Stimulated activated CD4-positive, alpha-beta T cell treated with anti-CD3 and anti-CD28 coated beads, Interleukin-12 subunit alpha, Interleukin-12 subunit beta, amount 100 ng/mL, for 24 hours (primary cell): ENCODE measurements at regions not wholly inside any gene's neighbourhood (a gene's known extent, or its start where the extent isn't known, plus 50 kb on each side); places are given as distances from the start of the nearest gene placed in this dataset.

ENCODE experiments used
- DNase-seq, 2 experiments: peaks; one replicate each; pipeline ENCODE4 v3.0.0-alpha.2; 2020; ENCODE audit warnings: low read depth in 2 of 2

DNA sequence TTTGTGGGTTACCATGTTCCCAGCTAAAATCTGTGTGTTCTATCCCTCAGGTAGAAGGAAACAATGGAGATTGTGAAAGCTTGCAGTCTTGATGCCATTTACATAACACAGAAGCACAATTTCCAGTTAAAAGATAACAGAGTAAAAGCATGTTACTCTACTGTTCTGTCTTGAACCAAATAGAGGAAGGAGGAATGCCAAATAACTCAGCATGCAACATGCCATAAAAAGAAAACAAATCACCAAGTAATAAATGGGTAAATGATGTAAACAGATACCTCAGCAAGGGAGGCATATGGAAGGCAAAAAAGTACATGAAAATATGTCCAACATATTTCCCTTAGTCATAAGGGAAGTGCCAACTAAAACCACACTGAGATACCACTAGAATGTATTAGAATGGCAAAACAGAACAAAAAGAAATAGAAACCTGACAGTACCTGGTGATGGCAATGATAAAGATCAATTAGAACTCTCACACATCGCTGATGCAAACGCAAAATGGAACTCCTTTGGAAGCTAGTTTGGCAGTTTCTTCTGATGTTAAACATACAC is 502.6 kb upstream of the HS3ST1 start:
- no peak for DNase-seq

DNA sequence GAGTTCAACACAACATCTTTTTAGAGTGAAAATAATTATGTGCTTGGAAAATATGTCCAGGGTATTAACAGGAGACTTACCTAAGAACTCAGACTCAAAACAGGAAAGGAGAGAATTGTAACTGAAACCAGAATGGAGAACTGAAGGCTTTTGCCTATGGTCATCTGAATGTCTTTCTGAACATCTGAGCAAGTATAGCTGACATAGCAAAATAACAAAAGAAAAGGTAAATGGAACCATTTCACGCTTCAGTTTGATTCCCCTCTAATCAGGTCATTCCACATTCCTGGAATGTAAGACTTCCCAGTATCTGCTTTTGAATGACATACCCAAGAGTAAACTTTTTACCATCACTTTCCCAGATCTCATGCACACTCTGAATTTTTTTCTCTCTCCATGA is 500.4 kb upstream of the HS3ST1 start:
- no peak for DNase-seq

DNA sequence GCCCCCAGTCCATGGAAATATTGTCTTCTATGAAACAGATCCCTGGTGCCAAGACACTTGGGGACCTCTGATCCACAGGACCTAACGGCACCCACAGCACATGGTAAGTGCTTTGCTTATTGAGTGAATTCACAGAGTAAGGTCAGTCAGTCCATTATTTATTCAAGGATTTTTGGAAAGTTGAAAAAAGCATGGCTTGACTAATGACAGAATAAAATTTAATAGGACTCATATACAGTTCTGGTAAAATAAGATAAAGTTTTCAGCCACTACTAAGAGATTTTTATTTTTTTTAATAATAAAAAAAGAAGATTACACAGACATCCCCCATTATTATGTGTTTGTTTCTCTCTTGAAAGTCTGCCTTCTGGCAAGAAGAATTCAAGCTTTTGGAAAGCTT is 490.6 kb upstream of the HS3ST1 start:
- DNase-seq = no peak

DNA sequence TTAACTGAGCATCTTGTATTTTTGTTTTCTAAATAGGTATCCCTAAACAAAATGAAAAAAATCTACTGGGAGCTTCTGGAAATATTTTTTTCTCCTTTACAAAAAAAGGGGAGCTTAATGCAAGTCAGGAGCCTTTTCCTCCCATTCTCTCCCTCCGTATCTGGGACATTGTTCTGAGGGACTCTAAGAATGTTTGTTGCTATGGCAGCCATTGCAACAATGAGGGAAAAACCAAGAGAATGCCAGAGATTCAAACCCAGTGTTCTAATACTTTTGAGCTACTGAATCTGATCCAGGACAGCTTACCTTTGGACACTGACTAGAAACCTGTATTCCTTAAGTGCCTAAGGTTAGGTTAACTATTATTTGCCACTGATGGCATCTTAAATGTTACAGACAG is 485.7 kb upstream of the HS3ST1 start:
- DNase-seq = no peak

DNA sequence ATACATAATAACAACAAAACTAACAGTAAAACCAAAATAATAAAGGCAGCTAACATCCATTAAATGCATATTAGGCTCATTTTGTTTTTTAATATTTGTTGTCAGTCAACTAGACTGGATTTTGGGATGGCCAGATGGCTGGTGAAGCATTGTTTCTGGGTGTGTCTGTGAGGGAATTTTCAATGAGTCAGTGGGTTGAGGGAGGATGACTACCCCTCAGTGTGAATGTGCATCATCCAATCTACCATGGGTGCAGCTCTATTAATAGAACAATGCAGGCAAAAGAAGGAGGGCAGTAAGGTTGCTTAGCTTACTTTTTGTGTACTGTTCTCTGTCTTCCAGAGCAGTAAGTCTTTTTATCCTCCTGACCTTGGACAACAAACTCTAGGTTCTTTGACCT is 484.2 kb upstream of the HS3ST1 start:
- DNase-seq = no peak

DNA sequence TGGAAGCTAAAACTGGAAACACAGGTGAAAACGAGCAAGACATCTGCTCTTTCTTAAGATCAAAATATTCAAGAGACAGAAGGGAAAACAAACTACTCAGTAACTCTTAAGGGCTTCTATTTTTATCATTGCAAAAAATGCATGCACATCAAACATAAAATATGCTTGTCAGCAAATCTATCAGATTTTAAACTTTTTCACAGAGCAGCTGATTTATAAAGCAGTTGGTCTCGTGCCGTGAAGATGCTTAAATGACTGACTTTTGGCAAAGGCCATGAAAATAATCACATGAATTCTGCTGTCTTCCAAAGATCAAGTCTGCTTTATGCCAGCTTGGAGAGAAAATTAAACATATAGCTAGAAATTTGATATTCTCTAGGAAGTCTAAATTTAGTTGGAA is 482.1 kb upstream of the HS3ST1 start:
- no peak for DNase-seq

DNA sequence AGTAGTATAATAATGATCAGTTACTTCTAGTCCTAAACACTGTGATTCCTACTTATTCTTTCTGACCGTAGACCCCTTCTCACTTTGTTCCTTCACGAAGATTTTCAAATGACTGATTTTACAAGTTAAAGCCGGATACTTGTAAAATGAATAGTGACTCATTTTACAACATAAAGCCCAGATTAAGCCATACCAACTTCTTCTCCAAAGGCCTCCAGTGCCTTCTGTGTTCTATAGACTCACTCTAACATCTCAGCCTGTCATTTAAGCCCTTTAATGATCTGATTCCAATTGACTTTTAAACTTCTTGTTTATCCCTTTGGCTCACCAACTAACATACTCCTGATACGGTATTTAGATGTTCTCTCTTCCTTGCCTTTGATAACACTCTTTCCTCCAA is 480.0 kb upstream of the HS3ST1 start:
- no peak for DNase-seq

DNA sequence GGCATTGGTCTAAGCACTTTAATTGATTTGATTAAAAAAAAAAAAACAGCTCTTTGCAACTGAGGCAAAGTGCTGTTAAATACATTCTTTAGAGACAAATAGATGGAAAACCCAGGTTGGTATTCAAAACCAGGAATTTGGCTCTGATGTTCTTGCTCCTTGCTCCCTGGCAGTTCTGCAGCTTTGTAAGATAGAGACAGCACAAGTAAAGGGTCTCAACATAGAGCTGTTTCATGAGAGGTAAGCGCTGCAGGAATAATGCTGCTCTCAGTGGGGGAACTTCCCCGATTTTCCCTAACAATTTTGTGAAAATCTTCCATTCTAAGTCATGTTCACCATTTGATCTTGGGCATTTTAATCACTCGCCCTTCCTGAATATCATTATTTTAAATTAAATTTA is 479.5 kb upstream of the HS3ST1 start:
- no peak for DNase-seq

DNA sequence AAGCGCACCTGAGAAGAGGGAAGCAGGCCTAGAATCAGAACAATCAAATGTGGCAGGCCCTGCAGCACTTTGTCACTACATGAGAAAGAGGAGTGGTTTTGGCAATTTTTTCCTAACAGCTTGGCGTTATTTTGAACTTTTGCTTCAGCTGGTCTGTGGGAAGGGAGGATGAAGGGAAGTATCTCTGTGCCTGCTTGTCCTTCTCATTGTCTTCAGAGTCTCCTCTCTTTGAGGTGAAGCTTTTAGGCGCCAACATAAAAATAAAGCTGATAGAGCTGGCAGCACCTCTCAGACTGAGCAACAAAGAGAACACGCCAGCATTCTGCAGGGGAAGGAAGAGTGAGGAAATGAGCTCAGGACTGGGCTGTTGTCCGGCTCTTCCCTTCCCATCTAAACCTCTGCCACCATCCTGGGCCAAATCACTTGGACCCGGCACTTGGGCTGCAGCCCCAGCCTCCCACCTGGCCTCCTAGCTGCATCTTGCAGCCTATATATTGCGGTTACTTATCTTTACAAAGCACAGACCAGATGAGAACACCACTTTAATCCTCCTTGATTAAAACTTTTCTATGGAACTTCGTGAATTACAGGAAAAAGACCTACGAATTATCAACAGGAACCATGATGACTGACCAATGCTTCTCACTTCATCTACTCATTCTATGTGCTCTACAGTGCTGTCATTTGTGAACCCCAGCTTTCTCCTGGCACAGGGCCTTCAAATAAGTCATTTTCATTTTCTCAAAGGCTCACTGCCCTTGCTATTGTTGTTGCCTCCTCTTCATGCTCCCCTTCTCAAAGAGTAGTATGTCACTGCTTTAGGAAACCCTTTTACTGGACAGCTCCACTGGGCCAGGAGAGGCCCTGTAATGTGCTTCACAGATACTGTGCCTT is 476.4 kb upstream of the HS3ST1 start:
- no peak for DNase-seq

DNA sequence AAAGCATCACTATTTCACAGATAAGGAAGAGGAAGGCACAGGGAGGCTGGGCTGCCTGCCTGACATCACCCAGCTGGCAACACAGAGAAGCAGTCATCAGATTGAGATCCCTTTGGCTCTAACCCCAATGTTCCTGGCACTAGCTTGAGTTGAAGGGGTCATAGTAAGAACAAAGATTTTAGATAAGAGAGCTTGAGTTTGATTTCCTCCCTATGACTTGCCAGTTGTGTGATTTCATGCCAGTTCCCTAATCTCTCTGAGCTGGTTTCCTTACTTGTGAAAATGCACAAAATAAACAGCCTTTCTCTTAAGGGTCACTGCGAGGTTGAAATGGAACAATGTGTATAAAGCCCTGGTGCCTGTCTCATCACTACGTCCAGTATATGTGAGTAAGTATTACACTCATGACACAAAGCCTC is 475.4 kb upstream of the HS3ST1 start:
- no peak for DNase-seq

DNA sequence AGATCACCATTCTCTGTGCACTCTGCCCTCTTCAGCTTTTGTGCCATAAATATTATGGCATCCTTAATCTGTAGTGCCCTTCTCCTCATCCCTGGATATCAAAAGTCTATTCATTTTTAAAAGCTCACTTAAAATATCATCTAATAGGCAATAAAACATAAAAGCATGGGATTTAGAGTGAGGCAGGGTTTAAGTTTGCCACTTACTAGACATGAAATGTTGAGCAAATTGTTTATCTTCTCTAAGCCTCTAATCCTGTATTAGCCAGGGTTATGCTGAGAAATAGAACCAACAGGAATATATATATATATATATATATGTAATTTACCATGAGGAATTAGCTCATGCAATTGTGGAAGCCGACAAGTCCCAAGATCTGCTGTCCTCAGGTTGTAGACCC is 472.4 kb upstream of the HS3ST1 start:
- no peak for DNase-seq

DNA sequence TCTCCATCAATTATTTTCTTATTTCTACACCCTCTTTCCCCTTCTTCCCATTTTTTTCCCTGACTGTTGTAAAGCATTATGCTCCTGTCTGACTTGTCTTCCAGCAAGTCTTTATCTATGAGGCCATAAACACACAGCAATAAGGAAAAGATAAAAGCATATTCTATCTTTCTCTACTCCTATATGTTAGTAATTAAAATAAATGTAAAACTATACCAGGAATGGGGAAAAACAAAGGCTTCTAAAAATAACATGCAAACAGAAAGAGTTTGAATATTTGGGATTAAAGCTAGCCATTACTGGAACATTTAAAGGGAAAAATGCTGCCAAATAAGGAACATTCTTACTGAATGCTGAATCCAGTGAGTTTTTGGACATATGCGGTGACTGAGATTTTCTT is 471.7 kb upstream of the HS3ST1 start:
- no peak for DNase-seq

DNA sequence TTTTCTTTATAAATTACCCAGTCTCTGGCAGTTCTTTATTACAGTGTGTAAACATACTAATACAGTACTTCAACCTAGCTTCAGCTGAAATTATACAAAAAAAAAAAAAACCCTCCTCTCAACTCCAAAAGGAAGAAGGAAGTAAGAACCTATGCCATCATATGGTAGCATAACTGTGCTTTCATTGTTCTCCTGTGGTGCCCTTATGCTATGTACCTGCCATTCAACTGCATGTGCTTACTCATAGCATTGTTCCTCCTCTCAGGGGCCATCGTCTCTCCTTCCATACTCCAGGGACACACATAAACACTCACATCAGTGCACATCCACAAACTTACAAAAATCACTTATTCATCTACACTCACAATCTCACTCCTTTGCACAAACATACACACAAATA is 470.1 kb upstream of the HS3ST1 start:
- no peak for DNase-seq

DNA sequence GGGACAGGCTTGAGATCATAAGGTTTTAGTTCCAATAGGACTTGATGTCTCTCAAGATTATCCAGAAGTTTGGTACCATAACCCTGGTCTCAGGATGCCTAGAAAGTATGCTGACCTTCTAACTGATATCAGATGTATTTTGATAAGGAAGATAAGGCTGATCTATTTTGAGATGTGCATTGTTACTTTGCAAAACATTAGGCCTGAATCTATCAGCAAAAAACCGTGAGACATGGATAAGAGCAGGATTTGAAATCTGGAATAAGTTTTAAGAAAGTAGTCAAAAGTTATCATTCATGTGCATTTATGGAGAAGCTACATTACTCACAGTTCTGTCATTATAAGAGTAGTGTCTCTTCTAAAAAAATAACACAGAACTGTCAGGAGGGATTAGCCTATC is 467.1 kb upstream of the HS3ST1 start:
- DNase-seq = no peak

DNA sequence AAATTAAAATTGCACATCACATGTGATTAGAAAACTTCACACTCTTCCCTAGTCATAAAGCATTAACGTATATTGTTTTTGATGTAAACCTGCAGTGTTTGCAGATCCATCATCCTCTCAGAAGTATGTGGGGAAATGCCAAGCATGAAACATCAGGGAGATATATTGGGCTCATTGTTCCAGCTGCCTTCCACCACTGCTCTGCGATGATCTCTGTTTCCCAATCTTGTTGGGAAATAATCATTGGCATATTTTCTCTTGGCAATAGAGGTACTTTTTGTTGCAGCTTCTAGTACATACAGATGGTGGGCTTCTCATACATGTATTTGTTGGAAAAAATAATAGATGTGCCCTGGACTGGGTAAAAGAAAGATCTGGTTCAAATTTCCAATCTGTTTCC is 466.3 kb upstream of the HS3ST1 start:
- no peak for DNase-seq

DNA sequence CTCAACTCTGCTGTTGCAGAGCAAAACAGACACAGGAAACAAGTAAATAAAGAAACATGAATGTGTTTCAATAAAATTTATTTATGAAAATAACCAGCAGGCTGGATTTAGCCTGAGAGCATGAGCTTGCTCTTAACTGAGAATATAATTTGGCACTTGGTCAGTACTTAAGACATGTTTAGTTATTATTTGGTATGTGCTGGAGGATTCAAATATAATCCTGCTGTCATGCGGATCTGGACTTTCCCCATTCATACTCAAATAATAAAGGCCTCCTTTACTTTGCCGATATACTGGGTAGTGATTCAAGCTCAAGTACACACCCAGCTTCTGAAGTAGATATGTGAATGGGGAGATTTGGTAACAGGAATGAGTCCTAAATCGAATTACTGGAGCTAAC is 465.5 kb upstream of the HS3ST1 start:
- no peak for DNase-seq

DNA sequence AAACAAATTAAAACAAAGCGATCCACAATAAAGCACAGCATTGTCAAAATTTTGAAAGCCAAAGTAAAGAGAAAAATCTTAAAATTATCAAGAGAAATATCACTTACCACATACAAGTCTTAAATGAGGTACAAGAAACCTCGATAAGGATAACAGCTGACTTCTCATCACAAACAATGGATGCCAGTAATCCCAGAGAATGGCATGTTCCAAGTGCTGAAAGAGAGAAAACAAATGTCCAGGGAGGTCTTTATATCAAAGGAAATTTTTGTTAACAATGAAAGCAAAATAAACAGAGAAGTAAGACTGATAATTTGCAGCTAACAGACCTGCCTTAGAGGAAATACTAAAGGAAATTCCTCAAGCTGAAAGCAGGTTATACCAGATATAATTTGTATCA is 460.4 kb upstream of the HS3ST1 start:
- DNase-seq = no peak

DNA sequence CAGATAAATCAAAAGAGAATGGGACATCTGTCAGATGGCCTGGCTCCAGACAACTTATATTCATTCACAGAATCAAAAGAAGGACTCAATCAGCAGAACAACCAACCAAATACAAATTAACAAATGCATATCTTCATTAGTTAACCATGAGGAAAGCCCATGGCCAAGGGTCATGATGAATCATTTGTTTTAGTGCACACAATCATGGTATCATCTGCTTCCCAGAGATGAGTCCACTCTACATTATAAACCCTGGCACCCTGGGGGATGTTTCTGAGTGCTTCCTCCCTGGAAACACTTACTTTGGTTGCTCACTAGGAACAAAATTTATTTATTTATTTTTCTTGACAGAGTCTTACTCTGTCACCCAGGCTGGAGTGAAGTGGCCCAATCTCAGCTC is 453.3 kb upstream of the HS3ST1 start:
- DNase-seq = no peak

DNA sequence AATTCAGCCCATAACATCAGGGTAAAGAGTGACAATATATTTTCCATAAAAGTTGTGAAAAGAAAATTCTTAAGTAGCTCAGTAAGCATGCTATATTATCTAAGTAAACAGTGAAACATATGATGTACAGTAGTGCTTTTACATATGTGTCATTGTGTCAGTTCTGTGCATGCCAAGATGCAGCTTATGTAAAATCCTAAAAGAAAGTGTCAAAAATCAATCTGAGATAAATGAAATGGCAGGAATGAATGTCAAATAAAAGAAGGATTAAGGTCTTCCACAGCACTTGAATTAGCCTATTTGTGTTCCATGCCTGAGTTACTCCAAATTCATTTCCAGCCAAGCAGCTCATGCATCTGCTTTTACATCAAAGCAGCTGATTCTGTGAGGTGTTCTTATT is 452.7 kb upstream of the HS3ST1 start:
- no peak for DNase-seq

DNA sequence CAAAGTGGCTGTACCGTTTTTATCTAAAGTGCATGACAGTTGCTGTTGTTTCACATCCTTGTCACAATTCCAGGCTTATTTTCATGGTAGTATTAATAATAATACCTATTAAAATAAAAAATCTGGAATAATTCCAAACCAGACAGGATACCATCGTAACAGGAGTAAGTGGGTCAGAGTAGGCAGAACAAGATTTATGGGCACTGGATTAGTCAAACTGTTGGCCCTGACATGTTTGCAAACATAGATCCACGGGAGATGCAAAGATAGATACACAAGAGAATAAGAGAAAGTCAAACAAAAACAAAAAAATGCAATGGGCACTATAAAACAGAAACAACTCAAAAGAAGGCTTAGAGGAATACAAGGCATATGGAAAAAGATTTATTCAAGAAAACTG is 449.5 kb upstream of the HS3ST1 start:
- DNase-seq = no peak

DNA sequence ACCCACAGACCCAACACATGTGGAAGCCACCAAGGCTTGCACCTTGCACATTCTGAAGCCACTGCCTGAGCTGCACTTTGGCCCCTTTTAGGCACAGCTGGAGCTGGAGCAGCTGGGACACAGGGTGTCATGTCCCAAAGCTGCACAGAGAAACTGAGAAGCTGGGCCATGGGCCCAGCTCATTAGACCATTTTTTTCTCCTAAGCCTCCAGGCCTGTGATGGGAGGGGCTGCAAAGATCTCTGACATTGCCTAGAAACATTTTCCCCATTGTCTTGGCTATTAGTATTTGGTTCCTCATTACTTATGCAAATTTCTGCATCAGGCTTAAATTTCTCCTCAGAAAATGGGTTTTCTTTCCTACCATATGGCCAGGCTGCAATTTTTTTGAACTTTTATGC is 447.4 kb upstream of the HS3ST1 start:
- DNase-seq = no peak

DNA sequence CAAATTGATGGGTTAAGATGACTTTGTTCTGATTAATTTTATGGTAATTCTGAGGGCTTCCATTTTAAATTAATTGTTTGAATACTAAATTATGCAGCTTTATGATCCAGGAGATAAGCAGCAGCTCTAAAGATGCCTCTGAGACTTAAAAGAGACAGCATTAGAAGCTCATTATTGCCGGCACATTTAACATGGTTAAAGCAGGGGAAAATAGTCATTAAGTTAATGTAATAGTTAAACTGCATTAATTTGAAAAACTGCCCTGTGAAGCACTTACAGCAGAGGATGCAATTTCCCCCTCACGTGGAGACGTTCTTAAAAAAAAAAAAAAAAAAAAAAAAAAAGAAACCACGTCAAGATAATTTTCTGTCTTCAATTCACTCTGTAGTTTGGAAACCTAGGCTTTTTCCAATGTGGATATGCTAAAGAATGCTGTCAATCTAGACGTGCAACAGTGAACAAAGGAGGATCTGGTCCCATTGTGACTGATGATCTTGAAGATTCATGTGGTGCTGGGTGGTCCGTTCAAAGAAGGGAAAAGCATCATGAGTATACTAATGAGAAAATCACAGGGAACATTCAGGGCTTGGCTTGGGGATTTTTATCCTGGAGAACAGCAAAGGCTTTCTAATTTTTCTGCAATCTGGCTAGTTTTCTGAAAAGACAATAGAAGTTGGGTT is 440.6 kb upstream of the HS3ST1 start:
- no peak for DNase-seq

DNA sequence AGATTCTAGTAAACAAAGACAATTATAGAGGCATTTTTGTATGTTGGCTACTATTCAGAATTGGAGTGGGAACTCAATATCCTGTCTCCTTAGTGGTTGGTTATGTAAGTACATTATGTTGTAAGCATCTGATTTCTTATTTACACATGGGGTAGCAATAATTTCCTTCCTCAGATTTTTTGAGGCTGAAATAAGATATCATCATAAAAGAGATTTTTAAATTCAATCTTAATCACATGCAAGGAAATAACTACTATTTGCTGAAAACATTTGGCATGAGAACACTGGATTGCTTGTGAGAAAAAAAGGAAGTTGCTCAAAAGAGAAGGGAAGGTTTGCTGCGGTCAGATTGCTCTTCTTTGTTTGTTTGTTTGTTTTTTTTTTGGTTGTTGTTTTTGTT is 437.7 kb upstream of the HS3ST1 start:
- no peak for DNase-seq
